Neural cell (in vitro differentiated cells): ENCODE measurements at regions not wholly inside any gene's neighbourhood (a gene's known extent, or its start where the extent isn't known, plus 50 kb on each side); places are given as distances from the start of the nearest gene placed in this dataset.

ENCODE experiments used
- H2AFZ ChIP-seq: fragments of 200-600, 300-800 bp; sonication (generic), shearing (Covaris generic); 2 replicates; pipeline ENCODE4 v1.6.0; 2014; ENCODE audit warnings: low read depth, mild to moderate bottlenecking, antibody characterized with exemption, low read length, moderate library complexity
- H3F3A ChIP-seq: fragments of 200-600 bp; shearing (Covaris generic); 2 replicates; pipeline ENCODE4 v1.6.1; 2016; ENCODE audit warnings: mild to moderate bottlenecking, moderate library complexity, mixed read lengths, antibody characterized with exemption, low read length; ENCODE audit not compliant: insufficient read depth, poor library complexity, severe bottlenecking
- H3K27ac ChIP-seq: fragments of 200-600, 300-800 bp; sonication (generic), shearing (Covaris generic); 2 replicates; pipeline ENCODE4 v1.5.1; 2014; ENCODE audit warnings: mild to moderate bottlenecking, low read length, moderate library complexity
- H3K27me3 ChIP-seq: fragments of 300-800, 200-600 bp; sonication (generic), shearing (Covaris generic); 2 replicates; pipeline ENCODE4 v1.6.0; 2014; ENCODE audit warnings: mild to moderate bottlenecking, low read depth, low read length, moderate library complexity; ENCODE audit not compliant: insufficient read depth
- H3K36me3 ChIP-seq: fragments of 300-800, 200-600 bp; sonication (generic), shearing (Covaris generic); 2 replicates; pipeline ENCODE4 v1.5.1; 2014; ENCODE audit warnings: mild to moderate bottlenecking, antibody characterized with exemption, low read length, moderate library complexity; ENCODE audit not compliant: insufficient read depth
- H3K4me2 ChIP-seq: fragments of 300-800, 200-600 bp; sonication (generic), shearing (Covaris generic); 2 replicates; pipeline ENCODE4 v1.6.0; 2014; ENCODE audit warnings: mild to moderate bottlenecking, low read length
- H3K4me3 ChIP-seq: fragments of 300-800, 200-600 bp; sonication (generic), shearing (Covaris generic); 2 replicates; pipeline ENCODE4 v1.5.1; 2014; ENCODE audit warnings: mild to moderate bottlenecking, low read length, moderate library complexity
- H3K79me2 ChIP-seq: fragments of 200-600 bp; shearing (Covaris generic); replicated peaks from 2 replicates; pipeline ENCODE4 v1.6.0; 2014; ENCODE audit warnings: mild to moderate bottlenecking, low read length, moderate library complexity; ENCODE audit not compliant: insufficient read depth
- H3K9ac ChIP-seq: fragments of 300-800, 200-600 bp; sonication (generic), shearing (Covaris generic); 2 replicates; pipeline ENCODE4 v1.6.1; 2016; ENCODE audit warnings: mild to moderate bottlenecking, low read length, mixed read lengths
- H3K9me2 ChIP-seq: fragments of 200-600 bp; shearing (Covaris generic); 2 replicates; pipeline ENCODE4 v1.6.1; 2016; ENCODE audit warnings: mild to moderate bottlenecking, low read length, mixed read lengths; ENCODE audit not compliant: insufficient read depth
- H3K9me3 ChIP-seq: fragments of 200-600, 300-800 bp; sonication (generic), shearing (Covaris generic); 2 replicates; pipeline ENCODE4 v1.6.1; 2016; ENCODE audit warnings: mild to moderate bottlenecking, mixed run types, low read length, moderate library complexity, mixed read lengths
- H4K20me1 ChIP-seq: fragments of 200-600 bp; shearing (Covaris generic); 2 replicates; pipeline ENCODE4 v1.6.1; 2016; ENCODE audit warnings: mild to moderate bottlenecking, mixed run types; ENCODE audit not compliant: insufficient read depth
- SMC3 ChIP-seq: fragments of 450-650 bp; conservative IDR thresholded peaks from 2 replicates; pipeline ENCODE4 v1.6.1; 2014; ENCODE audit warnings: antibody characterized with exemption, mild to moderate bottlenecking, moderate library complexity; ENCODE audit not compliant: poor library complexity

GRCh38 chr9:84617411-84618029 is 52.0 kb upstream of the NTRK2 start:
- Histone ChIP-seq H2AFZ (no peak overlapping the region), H4K20me1 (no peaks in the 10 kb centered on the region)

More at GRCh38 chr9:84617411-84618029, 52.0 kb upstream of the NTRK2 start:
- no peaks in the 10 kb centered on the region for H3K9me2 ChIP-seq
- H3K36me3 ChIP-seq = no peaks in the 10 kb centered on the region
- no peak overlapping the region for H3K4me2 ChIP-seq
- no peak overlapping the region for H3K9ac ChIP-seq
- H3K4me3 ChIP-seq = no peak overlapping the region
- H3F3A ChIP-seq = no peaks in the 10 kb centered on the region
- no peak for TF ChIP-seq SMC3
- H3K9me3 ChIP-seq = no peaks in the 10 kb centered on the region
- no peak overlapping the region for H3K27ac ChIP-seq
- no peaks in the 10 kb centered on the region for H3K27me3 ChIP-seq
- no peaks in the 10 kb centered on the region for H3K79me2 ChIP-seq
